ENCODE measurements at regions not wholly inside any gene's neighbourhood (a gene's known extent, or its start where the extent isn't known, plus 50 kb on each side); places are given as distances from the start of the nearest gene placed in this dataset.
A peak's percentile ranks its signal among the peaks of the same experiment; 100 is the strongest.

GRCh38 chr13:21875116-21875515 is 204.2 kb downstream of the FGF9 start:
- no peaks in the 10 kb centered on the region for H3K23me2 ChIP-seq (ENCODE audit: low read depth, low read length)
- no peak overlapping the region for H3K4me2 ChIP-seq (ENCODE audit: insufficient read depth in 1 of 2, low read depth in 2 of 2, low read length in 2 of 2)
- no peak overlapping the region for H2BK20ac ChIP-seq (ENCODE audit: low read length)
- no peak overlapping the region for H4K8ac ChIP-seq (ENCODE audit: extremely low read depth, insufficient read depth, low read length)
- no peaks in the 10 kb centered on the region for H3K4me1 ChIP-seq (replicated peaks in 1 of 4; ENCODE audit: control insufficient read depth in 3 of 4, insufficient read depth in 4 of 4, low read length in 3 of 4)
- H3K36me3 ChIP-seq (ENCODE audit: control insufficient read depth in 2 of 4, insufficient read depth in 4 of 4, low read length in 3 of 4): no peaks in the 10 kb centered on the region
- no peak overlapping the region for H3K4me3 ChIP-seq (ENCODE audit: extremely low read depth in 1 of 4, insufficient read depth in 2 of 4, low read depth in 3 of 4, low read length in 4 of 4)
- H4K91ac ChIP-seq (replicated peaks; ENCODE audit: insufficient read length, low read length): no peak overlapping the region
- no peak overlapping the region for H3K9ac ChIP-seq (replicated peaks in 1 of 4; ENCODE audit: extremely low read depth in 1 of 4, low read depth in 3 of 4, low read length in 3 of 4)
- H2AFZ ChIP-seq (ENCODE audit: low read length): 0 out of 2 replicates have a peak overlapping the region, but pooled peaks have one; percentile 2
- DNase-seq (ENCODE audit: low read depth in 1 of 2, low spot score in 2 of 2) (no peak), FAIRE-seq (no peak)
- CTCF ChIA-PET (ENCODE audit: partially characterized antibody): interaction anchor here (0.6 kb wide), 1 partner anchor 286 kb away, joined by 3 read pairs; no protein-coding TSS in a partner anchor
- no peak for TF ChIP-seq E2F6 (IDR thresholded peaks at IDR 0.05)
- no peak for TF ChIP-seq CBX8 (IDR thresholded peaks at IDR 0.05; ENCODE audit: borderline replicate concordance, low read depth, low read length)
- no peak for TF ChIP-seq CREB1 (IDR thresholded peaks at IDR 0.05)
- TF ChIP-seq POU5F1 (IDR thresholded peaks at IDR 0.05; ENCODE audit: low read depth, low read length): no peak
- TF ChIP-seq PHF8 (conservative IDR thresholded peaks at IDR 0.05; ENCODE audit: low read depth, low read length): no peak
- H2BK12ac ChIP-seq (ENCODE audit: low read depth, low read length): no peak overlapping the region
- no peaks in the 10 kb centered on the region for H4K20me1 ChIP-seq (replicated peaks in 1 of 2; ENCODE audit: control insufficient read depth in 1 of 2, insufficient read depth in 2 of 2, low read length in 2 of 2)
- no peak overlapping the region for H2BK5ac ChIP-seq (ENCODE audit: low read depth, low read length)
- H2BK120ac ChIP-seq (replicated peaks; ENCODE audit: low read depth, low read length): no peak overlapping the region
- H3K27ac ChIP-seq (ENCODE audit: low read depth, low read length): no peak overlapping the region
- no peaks in the 10 kb centered on the region for H3K79me2 ChIP-seq (ENCODE audit: control insufficient read depth in 1 of 2, insufficient read depth in 2 of 2, low read length in 2 of 2)
- no peak overlapping the region for H3K56ac ChIP-seq (replicated peaks; ENCODE audit: insufficient read length, low read depth, low read length)
- no peak overlapping the region for H4K5ac ChIP-seq (ENCODE audit: insufficient read length, low read depth, low read length)
- no peak overlapping the region for H3K14ac ChIP-seq (ENCODE audit: insufficient read length)
- 87% methylated on average over 9 of the region's 9 CpGs; no CpG with 5 or more reads in 1 of the 2 experiments for WGBS, 2 experiments (ENCODE audit: extremely low coverage in 1 of 2, insufficient coverage in 1 of 2, insufficient read length in 1 of 2, insufficient replicate concordance in 2 of 2, low coverage in 1 of 2, low lambda C conversion rate in 2 of 2, missing lambda C conversion rate in 1 of 2)
- H3K4ac ChIP-seq (replicated peaks; ENCODE audit: insufficient read length, low read depth, low read length): no peak overlapping the region
- no peak overlapping the region for H2BK15ac ChIP-seq (ENCODE audit: low read length)
- H3K9me3 ChIP-seq (ENCODE audit: insufficient read depth in 2 of 2, low read depth in 1 of 2, low read length in 1 of 2): no peaks in the 10 kb centered on the region
- H3K23ac ChIP-seq (ENCODE audit: insufficient read length): no peak overlapping the region
- no peaks in the 10 kb centered on the region for H3K79me1 ChIP-seq (ENCODE audit: low read depth, low read length)
- POLR2A ChIA-PET (ENCODE audit: partially characterized antibody): no interaction called here
- H3K18ac ChIP-seq (ENCODE audit: extremely low read depth, low read length): no peak overlapping the region
- no peak overlapping the region for H2AK5ac ChIP-seq (ENCODE audit: low read depth, low read length)
- H3K27me3 ChIP-seq (replicated peaks in 1 of 4; ENCODE audit: control insufficient read depth in 3 of 4, extremely low read depth in 1 of 4, insufficient read depth in 3 of 4, low read length in 3 of 4): no peaks in the 10 kb centered on the region
